GM18907 (cell line): ENCODE measurements at regions not wholly inside any gene's neighbourhood (a gene's known extent, or its start where the extent isn't known, plus 50 kb on each side); places are given as distances from the start of the nearest gene placed in this dataset.
"Not testable (repeated sequence)": the region's sequence is repeated elsewhere in the genome, so short reads cannot be mapped to it uniquely, and the experiment has no call there.

ENCODE experiments used
- ATAC-seq: cut with Tn5 transposase; IDR thresholded peaks from one replicate; pipeline ENCODE4 v1.9.1; 2021; ENCODE audit warnings: mild to moderate bottlenecking, moderate library complexity; ENCODE audit not compliant: unreplicated experiment

DNA sequence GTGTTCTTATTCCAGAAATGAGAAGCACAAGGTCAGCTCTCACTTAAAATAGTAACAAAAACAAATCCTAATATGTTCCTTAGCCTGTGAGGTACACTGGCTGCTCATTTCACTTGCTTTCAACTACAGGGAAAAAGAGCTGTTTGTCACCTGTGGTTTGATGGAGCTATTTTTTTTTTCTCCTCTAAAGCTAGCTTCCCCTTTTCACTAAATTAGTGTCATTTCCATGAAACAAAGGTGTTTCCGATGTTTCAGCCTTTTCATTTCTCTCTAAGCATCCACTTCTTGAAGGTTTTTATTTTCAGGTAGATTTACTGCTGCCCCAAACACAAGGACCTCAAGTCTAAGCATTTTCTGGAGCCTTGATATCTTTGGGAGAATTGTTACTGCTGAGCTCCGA, 148.6 kb downstream of the RBMX2 start:
- no peak for ATAC-seq

DNA sequence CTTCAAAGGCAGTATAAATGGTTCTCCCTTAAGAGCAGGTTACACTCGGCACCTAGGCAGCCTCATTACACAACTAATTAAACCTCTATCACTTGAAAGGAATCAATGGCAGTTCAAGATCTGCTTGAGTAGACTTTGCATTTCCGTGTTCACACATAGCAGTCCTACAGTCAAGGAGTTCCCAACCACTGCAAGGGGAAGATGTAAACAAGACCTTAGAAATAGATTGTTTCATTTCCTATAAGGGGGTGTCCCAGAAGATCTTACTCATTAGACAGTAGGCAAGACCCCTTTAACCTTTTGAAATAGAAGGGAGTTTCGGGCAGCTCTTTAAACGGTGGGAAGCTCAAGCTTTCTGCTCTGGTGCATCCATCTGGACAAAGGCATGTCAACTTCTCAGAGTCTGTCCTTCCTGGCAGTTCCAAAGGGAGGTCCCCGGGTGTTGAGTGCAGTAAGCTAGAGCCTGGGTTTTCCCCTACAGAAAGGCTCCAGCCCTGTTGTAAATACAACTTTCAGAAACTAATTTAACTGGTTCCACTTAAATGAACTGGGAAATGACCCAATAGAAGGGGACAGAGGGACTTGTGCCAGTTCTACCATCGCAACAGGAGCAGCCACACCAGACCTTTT, 150.8 kb downstream of the RBMX2 start:
- peak; percentile 81 for ATAC-seq

DNA sequence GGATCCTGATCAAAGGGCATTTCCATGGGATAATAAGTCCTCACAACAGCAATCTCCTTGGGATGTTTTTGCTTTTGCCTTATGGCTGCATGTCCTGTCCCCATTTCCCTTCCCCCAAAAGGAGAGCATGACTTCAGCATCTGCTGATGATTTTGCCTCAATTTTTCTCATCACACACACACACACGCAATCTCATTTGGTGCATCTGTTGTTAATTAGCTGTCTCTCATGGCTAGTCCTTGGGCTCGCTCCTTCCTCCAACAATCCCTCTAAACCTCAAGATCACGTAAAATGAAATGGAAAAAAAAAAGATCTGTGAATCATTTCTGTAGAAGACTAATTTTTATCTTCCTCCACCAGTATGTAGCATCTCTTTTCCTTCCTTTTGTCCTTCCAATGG, 153.6 kb downstream of the RBMX2 start:
- ATAC-seq: no peak

DNA sequence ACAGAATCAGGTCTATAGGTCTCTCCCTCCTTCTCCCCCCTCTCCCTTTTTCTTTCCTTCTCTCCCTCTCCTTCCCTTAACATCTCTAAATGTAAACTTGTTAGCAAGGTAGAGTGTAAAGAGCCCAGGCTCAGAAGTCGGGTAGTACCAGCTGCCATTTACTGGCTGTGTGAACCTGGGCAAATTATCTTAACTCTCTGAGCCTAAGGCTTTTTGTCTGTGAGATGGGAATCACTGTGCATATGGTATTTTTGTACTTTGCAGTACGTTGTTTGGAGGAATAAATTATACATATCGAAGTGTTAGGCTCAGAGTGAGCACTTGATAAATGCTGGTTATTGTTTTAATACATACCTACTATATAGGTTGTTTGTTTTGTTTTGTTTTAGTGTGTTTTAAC, 154.0 kb downstream of the RBMX2 start:
- no peak for ATAC-seq

DNA sequence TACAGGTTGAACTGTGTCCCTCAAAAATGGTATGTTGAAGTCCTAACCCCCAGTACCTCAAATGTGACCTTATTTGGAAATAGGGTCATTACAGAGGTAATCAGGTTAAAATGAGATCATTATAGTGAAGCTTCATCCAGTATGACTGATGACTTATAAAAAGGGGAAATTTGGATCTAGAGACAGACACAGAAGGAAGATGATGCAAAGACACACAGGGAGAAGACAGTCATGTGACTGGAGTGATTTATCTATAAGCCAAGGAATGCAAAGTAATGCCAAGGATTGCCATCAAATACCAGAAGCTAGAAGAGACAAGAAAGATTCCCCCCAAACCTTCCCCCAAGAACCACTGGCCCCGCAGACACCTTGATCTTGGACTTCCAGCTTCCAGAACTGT, 155.2 kb downstream of the RBMX2 start:
- ATAC-seq: no peak

DNA sequence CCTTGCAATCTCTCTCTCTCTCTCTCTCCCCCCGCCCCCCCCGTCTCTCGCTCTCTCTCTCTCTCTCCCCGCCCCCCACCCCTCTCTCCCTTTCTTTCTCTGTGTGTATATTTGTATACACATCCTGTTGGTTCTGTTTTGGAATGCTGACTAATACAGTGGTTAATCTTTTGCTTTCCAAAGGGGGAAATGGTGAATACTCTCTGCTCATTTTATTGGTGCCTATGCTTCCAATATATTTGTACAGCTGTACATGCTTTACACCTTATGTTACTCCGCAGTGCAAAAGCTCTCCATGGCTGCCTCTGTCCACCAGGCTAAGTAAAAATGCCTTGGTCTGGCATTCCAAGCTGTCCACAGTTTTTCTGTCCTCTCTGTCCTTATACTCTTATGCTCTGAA, 158.8 kb downstream of the RBMX2 start:
- ATAC-seq: no peak

DNA sequence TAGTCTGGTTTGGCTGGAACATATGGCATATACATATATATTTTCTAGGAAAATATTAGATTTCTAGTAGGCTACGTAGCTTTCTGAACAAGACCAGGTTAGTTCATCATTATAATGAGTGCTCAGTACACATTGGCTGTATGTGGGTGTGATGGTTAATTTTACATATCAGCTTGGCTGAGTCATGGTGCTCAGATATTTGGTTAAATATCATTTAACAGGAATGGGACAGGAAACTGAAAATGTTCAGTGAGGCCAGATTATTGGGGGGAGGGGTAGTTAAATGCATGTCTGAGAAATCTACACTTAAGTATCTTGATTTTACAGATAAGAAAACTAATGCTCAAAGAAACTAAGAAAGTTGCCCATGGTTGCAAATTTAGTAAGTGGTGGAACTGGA, 160.1 kb downstream of the RBMX2 start:
- ATAC-seq: no peak

DNA sequence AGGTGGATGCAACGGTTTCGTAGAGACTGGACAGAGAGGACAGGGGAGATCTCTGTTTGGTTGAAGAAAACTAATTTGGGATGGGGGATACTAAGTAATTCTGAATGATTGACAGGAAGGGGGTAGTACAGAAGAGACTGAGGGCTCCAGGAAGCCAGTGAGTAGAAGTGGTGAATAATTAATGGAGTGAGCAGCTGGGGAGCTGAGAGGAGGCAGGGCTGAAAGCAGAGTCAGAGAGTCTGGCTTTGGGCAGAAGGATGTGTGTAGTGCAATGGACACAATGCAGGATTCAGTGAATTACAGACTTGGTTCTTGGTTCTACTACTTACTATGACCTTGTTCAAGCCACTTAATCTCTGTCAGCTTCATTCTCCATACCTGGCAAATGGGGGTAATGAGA, 161.7 kb downstream of the RBMX2 start:
- peak; percentile 95 for ATAC-seq

DNA sequence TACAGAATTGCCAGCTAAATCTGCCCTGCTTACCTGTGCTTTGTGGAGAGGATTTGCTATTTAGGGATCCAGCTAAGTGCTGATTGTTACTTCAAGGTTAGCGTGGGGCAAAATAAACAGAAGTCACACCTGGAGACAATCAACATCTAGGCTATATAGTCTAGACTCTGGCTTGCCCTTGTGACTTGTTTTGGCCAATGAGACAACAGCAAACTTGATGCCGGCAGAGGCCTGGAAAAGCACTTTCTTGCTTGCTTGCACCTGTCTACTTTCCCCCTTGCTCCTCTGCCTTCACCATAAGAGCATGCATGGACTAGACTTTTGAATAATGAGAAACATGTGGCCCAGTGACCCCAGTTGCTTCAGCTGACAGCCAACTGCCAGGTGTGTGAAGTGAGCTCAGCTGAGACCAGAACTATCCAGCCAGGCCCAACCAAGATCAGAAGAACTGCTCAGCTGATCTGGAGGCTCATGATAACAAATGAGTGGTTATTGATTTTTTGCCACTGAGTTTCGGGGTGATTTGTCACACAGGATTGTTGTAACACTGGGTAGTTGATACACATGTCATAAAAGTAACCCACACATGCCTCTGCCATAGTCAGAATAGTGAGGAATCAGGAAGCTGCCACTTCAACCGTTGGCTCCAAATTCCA, 164.4 kb downstream of the RBMX2 start:
- no peak for ATAC-seq

DNA sequence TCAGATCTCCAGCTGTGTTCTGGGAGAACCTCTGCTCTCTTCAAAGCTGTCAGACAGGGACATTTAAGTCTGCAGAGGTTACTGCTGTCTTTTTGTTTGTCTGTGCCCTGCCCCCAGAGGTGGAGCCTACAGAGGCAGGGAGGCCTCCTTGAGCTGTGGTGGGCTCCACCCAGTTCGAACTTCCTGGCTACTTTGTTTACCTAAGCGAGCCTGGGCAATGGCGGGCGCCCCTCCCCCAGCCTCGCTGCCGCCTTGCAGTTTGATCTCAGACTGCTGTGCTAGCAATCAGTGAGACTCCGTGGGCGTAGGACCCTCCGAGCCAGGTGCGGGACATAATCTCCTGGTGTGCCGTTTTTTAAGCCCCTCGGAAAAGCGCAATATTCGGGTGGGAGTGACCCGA, 171.2 kb downstream of the RBMX2 start:
- not testable (repeated sequence) for ATAC-seq
